GM23248 (cell line): ENCODE measurements at regions not wholly inside any gene's neighbourhood (a gene's known extent, or its start where the extent isn't known, plus 50 kb on each side); places are given as distances from the start of the nearest gene placed in this dataset.

Experiments used
- DNase-seq: peaks from one replicate; pipeline ENCODE4 v3.0.0-alpha.2; 2015
- H2AFZ ChIP-seq: fragments of 200-600 bp; sonication (generic); 2 replicates; pipeline ENCODE4 v1.6.1; 2016; ENCODE audit warnings: antibody characterized with exemption
- H3F3A ChIP-seq: fragments of 200-600 bp; sonication (generic); 2 replicates; pipeline ENCODE4 v1.6.1; 2016; ENCODE audit warnings: mild to moderate bottlenecking, antibody characterized with exemption, mixed run types; ENCODE audit not compliant: insufficient read depth
- H3K27ac ChIP-seq: fragments of 200-600 bp; sonication (generic); 2 replicates; pipeline ENCODE4 v1.5.1; 2016; ENCODE audit warnings: mild to moderate bottlenecking
- H3K27me3 ChIP-seq: fragments of 200-600 bp; sonication (generic); replicated peaks from 2 replicates; pipeline ENCODE4 v1.6.1; 2016; ENCODE audit warnings: mild to moderate bottlenecking; ENCODE audit not compliant: insufficient read depth
- H3K36me3 ChIP-seq: fragments of 200-600 bp; sonication (generic); 2 replicates; pipeline ENCODE4 v1.6.1; 2016; ENCODE audit warnings: low read depth, mild to moderate bottlenecking
- H3K4me1 ChIP-seq: fragments of 200-600 bp; sonication (generic); 2 replicates; pipeline ENCODE4 v1.6.1; 2016; ENCODE audit warnings: mild to moderate bottlenecking; ENCODE audit not compliant: insufficient read depth
- H3K4me2 ChIP-seq: fragments of 200-600 bp; sonication (generic); one replicate; pipeline ENCODE4 v1.6.1; 2016; ENCODE audit warnings: mild to moderate bottlenecking; ENCODE audit not compliant: unreplicated experiment
- H3K4me3 ChIP-seq: fragments of 200-600 bp; sonication (generic); 2 replicates; pipeline ENCODE4 v1.5.1; 2016; ENCODE audit warnings: mild to moderate bottlenecking
- H3K79me2 ChIP-seq: fragments of 200-600 bp; sonication (generic); 2 replicates; pipeline ENCODE4 v1.6.1; 2016; ENCODE audit warnings: mild to moderate bottlenecking; ENCODE audit not compliant: insufficient read depth
- H3K9ac ChIP-seq: fragments of 200-600 bp; sonication (generic); 2 replicates; pipeline ENCODE4 v1.6.1; 2016; ENCODE audit warnings: mild to moderate bottlenecking
- H3K9me2 ChIP-seq: fragments of 200-600 bp; sonication (generic); 2 replicates; pipeline ENCODE4 v1.6.1; 2016; ENCODE audit warnings: mixed run types, mild to moderate bottlenecking, moderate library complexity; ENCODE audit not compliant: insufficient read depth
- H3K9me3 ChIP-seq: fragments of 200-600 bp; sonication (generic); one replicate; pipeline ENCODE4 v1.6.1; 2017; ENCODE audit warnings: low read depth
- H4K20me1 ChIP-seq: fragments of 200-600 bp; sonication (generic); 2 replicates; pipeline ENCODE4 v1.6.0; 2016; ENCODE audit not compliant: insufficient read depth
- EZH2 ChIP-seq: fragments of 200-600 bp; sonication (generic); IDR thresholded peaks from 2 replicates; pipeline ENCODE4 v1.6.1; 2018; ENCODE audit warnings: antibody characterized with exemption, mild to moderate bottlenecking; ENCODE audit not compliant: insufficient read depth, poor library complexity, severe bottlenecking
- EZH2phosphoT487 ChIP-seq: fragments of 200-600 bp; sonication (generic); IDR thresholded peaks from 2 replicates; pipeline ENCODE4 v1.6.1; 2018; ENCODE audit warnings: antibody characterized with exemption, moderate library complexity, mild to moderate bottlenecking, low read depth; ENCODE audit not compliant: insufficient read depth
- WGBS, 2 experiments: methylation state at CpG; one replicate each; pipeline ENCODE4 v1.1.6; 2015 to 2017; ENCODE audit warnings: low lambda C conversion rate in 2 of 2, low coverage in 1 of 2; ENCODE audit errors: missing lambda C conversion rate in 2 of 2; 5-methylcytosine and 5-hydroxymethylcytosine counted together
- in situ Hi-C: fragments of 300-500 bp; cut with MboI; formaldehyde crosslinking; loops from 2 replicates; pipeline ENCODE4 v1.15.0; 2020

- Histone ChIP-seq H3K9me2 (no peaks in the 10 kb centered on the region), H4K20me1 (no peaks in the 10 kb centered on the region), H3K9ac (no peak overlapping the region), H3K27ac (no peak overlapping the region), H3F3A (peaks cover 18% of the 10 kb centered on the region), H3K9me3 (no peaks in the 10 kb centered on the region), H3K4me2 (no peak overlapping the region), H3K36me3 (no peaks in the 10 kb centered on the region), H3K4me3 (no peak overlapping the region), H3K4me1 (peaks cover 19% of the 10 kb centered on the region), H2AFZ (no peak overlapping the region), H3K27me3 (no peaks in the 10 kb centered on the region), H3K79me2 (no peaks in the 10 kb centered on the region)
- TF ChIP-seq EZH2phosphoT487: no peak
- no peak for TF ChIP-seq EZH2
- 95 to 98% methylated on average over 11 of the region's 11 CpGs for WGBS, 2 experiments
- no peak for DNase-seq
- in situ Hi-C loops: loop anchor here (25.0 kb wide), 1 partner anchor 395 kb away; no protein-coding TSS in a partner anchor
Observed at GRCh38 chr2:128731994-128732650, 413.5 kb upstream of the HS6ST1 start.

- no peak overlapping the region for H3K9ac ChIP-seq
- no peaks in the 10 kb centered on the region for H3K9me3 ChIP-seq
- in situ Hi-C loops: loop anchor here (25.0 kb wide), 1 partner anchor 396 kb away; no protein-coding TSS in a partner anchor
- peak; percentile 97 for DNase-seq
- H3K4me1 ChIP-seq: peaks cover 11% of the 10 kb centered on the region
- TF ChIP-seq EZH2 (no peak), EZH2phosphoT487 (no peak)
- H3K79me2 ChIP-seq: no peaks in the 10 kb centered on the region
- H4K20me1 ChIP-seq: no peaks in the 10 kb centered on the region
- no peak overlapping the region for H2AFZ ChIP-seq
- WGBS, 2 experiments: 9 to 16% methylated on average over 4 of the region's 4 CpGs
- H3K4me2 ChIP-seq: no peak overlapping the region
- no peaks in the 10 kb centered on the region for H3K9me2 ChIP-seq
- no peaks in the 10 kb centered on the region for H3K36me3 ChIP-seq
- peaks cover 11% of the 10 kb centered on the region for H3F3A ChIP-seq
- H3K27me3 ChIP-seq: no peaks in the 10 kb centered on the region; the same call in 1 of the 2 replicates
- no peak overlapping the region for H3K4me3 ChIP-seq
- no peak overlapping the region for H3K27ac ChIP-seq
Observed at GRCh38 chr2:128732976-128733431, 414.3 kb upstream of the HS6ST1 start.

- DNase-seq: no peak
- no peak overlapping the region for H3K4me2 ChIP-seq
- H3K27ac ChIP-seq: no peak overlapping the region
- no peak overlapping the region for H3K9ac ChIP-seq
- H3F3A ChIP-seq: peaks cover 6% of the 10 kb centered on the region
- H3K9me3 ChIP-seq: no peaks in the 10 kb centered on the region
- H3K36me3 ChIP-seq: no peaks in the 10 kb centered on the region
- no peak overlapping the region for H3K4me3 ChIP-seq
- no peaks in the 10 kb centered on the region for H4K20me1 ChIP-seq
- H3K27me3 ChIP-seq: no peaks in the 10 kb centered on the region; the same call in 1 of the 2 replicates
- no peaks in the 10 kb centered on the region for H3K79me2 ChIP-seq
- in situ Hi-C loops: loop anchor here (25.0 kb wide), 1 partner anchor 396 kb away; no protein-coding TSS in a partner anchor
- 50 to 54% methylated on average over 5 of the region's 5 CpGs for WGBS, 2 experiments
- no peak for TF ChIP-seq EZH2
- no peak for TF ChIP-seq EZH2phosphoT487
- no peaks in the 10 kb centered on the region for H3K9me2 ChIP-seq
- H3K4me1 ChIP-seq: peaks cover 7% of the 10 kb centered on the region
- no peak overlapping the region for H2AFZ ChIP-seq
Observed at GRCh38 chr2:128733450-128733849, 414.8 kb upstream of the HS6ST1 start.

GRCh38 chr2:128734521-128735295, 416.0 kb upstream of the HS6ST1 start:
- Histone ChIP-seq H3K9me3 (no peaks in the 10 kb centered on the region), H2AFZ (no peak overlapping the region), H3K4me2 (no peak overlapping the region), H4K20me1 (no peaks in the 10 kb centered on the region), H3F3A (no peaks in the 10 kb centered on the region), H3K79me2 (no peaks in the 10 kb centered on the region), H3K27me3 (no peaks in the 10 kb centered on the region; the same call in none of the 2 replicates), H3K4me1 (peaks cover 6% of the 10 kb centered on the region), H3K36me3 (no peaks in the 10 kb centered on the region), H3K27ac (no peak overlapping the region), H3K9me2 (no peaks in the 10 kb centered on the region), H3K9ac (no peak overlapping the region), H3K4me3 (no peak overlapping the region)
- TF ChIP-seq EZH2phosphoT487 (no peak), EZH2 (no peak)
- no peak for DNase-seq
- WGBS, 2 experiments: 91 to 94% methylated on average over 34 to 37 of the region's 37 CpGs
- in situ Hi-C loops: loop anchor here (25.0 kb wide), 1 partner anchor 397 kb away; no protein-coding TSS in a partner anchor
